ENCODE measurements at regions not wholly inside any gene's neighbourhood (a gene's known extent, or its start where the extent isn't known, plus 50 kb on each side); places are given as distances from the start of the nearest gene placed in this dataset.

- no peak for TF ChIP-seq EZH2 (IDR thresholded peaks at IDR 0.05; ENCODE audit: borderline replicate concordance, low read depth, low read length, poor library complexity, severe bottlenecking)
- no peak for TF ChIP-seq CTCF (conservative IDR thresholded peaks at IDR 0.05; ENCODE audit: low read depth, low read length)
Observed at GRCh38 chr11:96782632-96783031, 392.8 kb downstream of the JRKL start.

Data from A673 (cell line).